GM18505 (cell line): ENCODE measurements at regions not wholly inside any gene's neighbourhood (a gene's known extent, or its start where the extent isn't known, plus 50 kb on each side); places are given as distances from the start of the nearest gene placed in this dataset.

Experiments used
- ATAC-seq: cut with Tn5 transposase; IDR thresholded peaks from one replicate; pipeline ENCODE4 v1.9.1; 2021; ENCODE audit not compliant: unreplicated experiment
- POLR2A ChIP-seq: IDR thresholded peaks from 4 replicates; pipeline ENCODE4 v1.6.1; 2011; ENCODE audit warnings: borderline replicate concordance; ENCODE audit not compliant: insufficient read depth, insufficient read length; ENCODE audit errors: extremely low read depth

DNA sequence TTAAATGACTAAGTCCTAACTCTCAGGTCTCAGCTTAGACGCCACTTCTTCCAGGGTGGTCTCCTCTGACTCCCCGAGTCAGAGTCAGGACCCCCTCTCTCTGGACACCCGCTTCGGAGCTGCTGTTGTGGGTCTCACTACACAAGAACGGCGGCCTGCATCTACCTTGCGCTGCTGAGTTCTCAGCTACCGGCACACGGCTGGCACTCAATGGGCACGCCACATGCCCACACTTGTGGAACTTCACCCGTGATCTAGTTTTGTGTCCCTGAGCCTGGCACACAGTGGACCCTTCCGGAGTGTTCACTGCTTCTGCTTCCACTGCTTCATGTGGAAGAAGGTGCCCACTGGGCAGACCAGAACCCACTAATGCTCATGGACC is 58.3 kb upstream of the ID2 start:
- no peak for ATAC-seq
- TF ChIP-seq POLR2A = no peak

DNA sequence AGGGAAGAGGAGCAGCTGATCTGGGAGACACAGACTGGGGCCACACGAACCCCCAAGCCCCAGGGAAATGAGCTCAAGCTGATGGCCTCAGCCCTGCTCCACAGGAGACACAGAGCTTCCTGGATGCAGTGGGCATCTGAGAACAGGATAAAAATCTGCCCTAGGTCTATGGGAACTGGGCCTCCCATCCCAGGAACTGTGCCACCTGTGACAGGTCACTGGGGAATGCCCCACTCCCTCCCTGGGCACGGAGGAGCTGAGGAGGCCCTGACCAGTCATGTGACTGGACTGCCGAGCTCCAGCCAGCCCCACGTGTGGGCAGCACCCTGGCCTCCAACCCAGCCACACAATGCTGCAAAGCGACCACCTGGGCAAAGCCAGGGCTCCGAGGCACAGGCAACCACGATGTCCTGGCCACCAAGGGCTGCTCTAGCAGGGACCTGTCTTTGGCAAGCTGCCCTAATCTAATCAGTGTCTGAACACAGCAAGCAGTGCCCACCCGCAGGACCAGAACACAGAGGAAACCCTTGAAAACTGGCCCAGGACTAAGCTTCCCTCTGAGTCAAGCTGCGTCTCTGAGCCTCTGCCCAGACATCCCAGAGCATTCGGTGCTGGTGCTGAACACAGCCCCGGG is 57.8 kb upstream of the ID2 start:
- TF ChIP-seq POLR2A = no peak
- ATAC-seq = no peak

DNA sequence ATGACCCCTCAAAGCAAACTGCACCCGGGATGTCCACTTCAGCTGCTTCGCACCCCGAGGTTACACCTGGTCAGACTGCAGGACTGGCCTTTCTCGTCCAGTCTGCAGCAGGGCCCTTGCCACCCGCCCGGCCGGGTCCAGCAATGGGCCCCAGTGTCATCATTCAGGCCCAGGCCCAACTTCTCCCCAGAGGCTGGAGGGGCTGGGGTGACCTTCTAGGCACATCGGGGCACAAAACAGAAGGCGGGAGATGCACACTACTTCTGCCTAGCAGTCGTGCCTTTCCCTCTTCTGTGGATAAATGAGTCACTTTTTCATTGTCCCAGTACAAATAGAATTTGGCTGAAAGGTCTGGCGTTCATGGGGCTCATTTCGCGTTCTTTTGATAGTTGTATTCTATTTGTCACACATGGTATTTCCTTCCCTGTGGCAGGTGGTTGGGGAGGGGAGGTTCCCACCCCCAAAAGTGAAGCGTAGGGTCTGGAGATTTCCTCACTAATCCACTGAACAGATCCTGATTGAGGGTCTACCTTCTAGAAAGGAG is 56.9 kb upstream of the ID2 start:
- ATAC-seq = no peak
- no peak for TF ChIP-seq POLR2A

DNA sequence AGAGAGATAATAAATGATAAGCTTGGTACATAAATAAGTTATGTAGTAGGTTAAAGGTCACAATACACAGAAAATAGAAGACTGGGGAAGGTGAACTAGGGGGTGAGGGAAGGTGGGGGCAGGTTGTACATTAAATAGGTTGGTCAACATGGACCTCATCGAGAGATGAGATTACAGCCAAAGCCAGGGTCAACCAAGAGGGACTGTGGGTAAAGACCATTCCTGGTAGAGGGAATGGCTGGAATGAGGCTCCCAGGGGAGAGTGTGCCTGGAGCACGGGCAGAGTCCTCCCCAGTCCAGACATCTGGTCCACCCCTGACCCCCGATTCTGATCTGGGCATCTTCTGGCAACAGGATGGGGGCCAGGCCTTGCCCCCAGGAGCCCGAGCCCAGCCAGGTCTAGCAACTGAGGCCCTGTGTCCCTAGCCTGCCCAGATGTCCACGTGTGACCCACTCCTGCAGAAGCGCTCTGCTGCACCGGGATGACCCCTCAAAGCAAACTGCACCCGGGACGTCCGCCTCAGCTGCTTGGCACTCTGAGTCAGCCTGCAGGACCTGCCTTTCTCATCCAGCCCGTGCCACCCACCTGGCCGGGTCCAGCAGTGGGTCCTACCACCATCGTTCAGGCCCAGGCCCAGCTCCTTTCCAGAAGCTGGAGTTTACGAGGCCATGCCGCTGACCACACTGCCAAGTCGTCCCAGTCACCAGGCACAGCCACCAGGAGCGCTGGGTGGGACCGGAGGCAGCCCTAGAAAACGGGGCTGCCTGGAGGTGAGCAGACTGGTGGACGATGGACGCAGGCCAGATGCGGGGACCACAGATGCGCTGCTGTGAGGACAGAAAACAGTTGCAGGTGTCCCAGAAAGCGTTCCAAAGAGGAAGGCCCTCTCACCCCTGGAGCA is 56.2 kb upstream of the ID2 start:
- no peak for ATAC-seq
- no peak for TF ChIP-seq POLR2A

DNA sequence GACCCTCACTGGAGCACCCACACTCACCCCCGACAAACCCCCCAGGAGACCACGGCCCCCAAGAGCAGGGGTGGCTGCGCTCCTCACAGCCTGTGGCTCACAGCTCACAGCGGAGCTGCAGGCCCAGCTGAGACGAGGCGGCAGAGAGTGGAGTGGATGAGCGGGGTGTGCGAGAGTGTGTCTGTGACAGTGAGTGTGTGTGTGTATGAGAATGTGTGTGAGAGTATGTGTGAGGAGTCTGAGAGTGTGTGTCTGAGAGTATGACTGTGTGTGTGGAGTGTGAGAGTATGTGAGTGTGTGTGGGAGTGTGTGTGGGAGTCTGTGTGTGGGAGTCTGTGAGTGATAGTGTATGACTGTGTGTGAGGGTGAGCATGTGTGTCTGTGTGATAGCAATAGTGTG is 55.3 kb upstream of the ID2 start:
- ATAC-seq = no peak

DNA sequence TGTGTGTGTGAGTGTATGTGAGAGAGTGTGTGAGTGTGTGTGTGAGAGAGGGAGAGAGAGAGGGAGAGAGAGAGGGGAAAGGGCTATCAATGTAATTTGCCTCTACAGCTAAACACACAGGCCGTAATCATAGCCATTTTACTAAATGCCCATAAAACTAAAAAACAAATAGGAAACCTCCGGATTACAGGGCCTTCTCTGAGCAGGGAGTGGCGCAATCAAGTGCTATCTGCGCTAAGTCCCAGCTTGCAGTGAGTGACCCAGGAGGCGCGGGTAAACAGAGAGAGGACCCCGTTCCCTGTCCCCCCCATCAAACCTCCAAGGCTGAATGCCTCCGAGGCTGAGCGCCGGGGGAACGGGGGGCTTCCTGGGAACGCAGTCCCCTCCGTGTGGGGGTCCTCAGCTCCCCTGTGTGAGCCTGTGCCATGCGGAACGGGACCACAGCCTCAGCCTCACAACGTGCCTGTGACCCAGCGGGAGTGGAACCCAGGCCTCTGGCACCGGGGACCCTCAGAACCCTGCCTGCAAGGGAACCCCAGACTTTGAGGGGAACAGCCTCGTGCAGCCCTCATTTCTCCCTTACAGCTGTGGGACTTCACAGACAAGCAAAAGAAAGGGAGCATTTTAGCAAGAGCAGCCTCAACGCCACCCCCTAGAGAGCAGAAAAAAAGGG is 54.7 kb upstream of the ID2 start:
- no peak for ATAC-seq

More for the DNA sequence above, 55.3 kb upstream of the ID2 start:
- no peak for TF ChIP-seq POLR2A

DNA sequence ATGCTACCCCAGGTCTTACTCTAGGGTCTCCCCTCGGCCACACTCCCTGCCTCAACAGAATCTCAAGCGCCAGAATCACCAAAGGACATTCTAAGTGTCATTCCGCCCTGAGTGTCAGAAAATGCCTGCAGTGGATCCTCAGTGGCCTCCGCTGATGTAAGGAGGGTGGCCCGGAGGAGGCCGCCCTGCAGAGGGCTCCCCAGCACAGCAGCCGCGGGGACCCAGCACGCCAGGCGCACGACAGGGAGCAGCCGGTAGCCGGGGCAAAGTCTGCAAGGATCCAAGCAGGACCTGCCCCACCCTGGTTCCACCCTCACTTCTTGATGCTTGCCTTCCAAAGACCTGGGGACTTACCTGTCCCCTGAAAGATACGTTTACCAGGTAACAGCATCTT is 54.2 kb upstream of the ID2 start:
- no peak for ATAC-seq

More for the DNA sequence above, 54.7 kb upstream of the ID2 start:
- no peak for TF ChIP-seq POLR2A

DNA sequence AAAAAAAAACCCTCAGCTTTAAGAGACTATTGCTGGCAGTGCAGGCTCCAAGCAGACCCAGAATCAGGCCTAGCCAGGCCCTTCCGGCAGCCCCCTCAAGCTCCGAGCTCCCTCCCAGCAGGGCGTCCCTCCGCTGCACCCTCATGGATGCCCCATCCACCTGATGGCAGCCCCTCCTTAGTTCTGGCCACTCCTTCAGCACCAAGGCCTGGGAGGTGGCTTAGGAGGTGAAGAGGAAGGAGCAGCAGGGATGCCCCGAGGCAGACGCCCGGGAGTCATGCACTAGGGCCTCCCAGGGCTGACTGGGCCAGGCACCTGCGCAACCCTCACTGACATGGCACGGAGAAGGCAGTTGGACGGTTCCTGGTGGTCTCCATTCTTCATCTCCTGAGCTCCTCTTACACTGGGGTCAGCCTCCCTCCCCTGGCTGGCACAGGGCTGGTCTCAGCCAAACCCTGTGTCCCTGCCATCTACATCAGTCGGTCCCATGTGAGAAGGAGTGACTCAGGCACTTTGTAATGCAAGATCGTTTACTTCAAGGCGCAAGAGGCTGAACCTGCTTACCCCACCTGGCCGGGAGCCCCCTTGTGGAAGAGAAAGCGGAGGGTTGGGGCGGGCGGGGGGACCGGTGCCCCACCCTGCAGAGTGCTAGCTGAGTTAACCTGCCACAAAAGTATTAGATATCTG is 53.5 kb upstream of the ID2 start:
- no peak for TF ChIP-seq POLR2A
- ATAC-seq = no peak

More for the DNA sequence above, 54.2 kb upstream of the ID2 start:
- no peak for TF ChIP-seq POLR2A

DNA sequence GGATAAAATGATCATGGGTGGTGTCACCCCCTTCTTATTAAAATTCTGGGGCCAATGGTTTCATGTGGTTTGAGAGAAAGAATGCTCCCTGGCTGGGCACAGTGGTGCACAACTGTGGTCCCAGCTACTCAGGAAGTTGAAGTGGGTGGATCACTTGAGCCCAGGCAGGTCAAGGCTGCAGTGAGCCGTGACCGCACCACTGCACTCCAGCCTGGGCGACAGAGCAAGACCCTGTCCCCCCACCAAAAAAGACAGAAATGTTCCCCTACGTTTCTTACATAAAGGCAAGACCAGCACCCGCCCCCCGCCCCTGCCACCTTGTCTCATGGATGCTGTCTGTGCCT is 53.0 kb upstream of the ID2 start:
- TF ChIP-seq POLR2A = no peak
- no peak for ATAC-seq

DNA sequence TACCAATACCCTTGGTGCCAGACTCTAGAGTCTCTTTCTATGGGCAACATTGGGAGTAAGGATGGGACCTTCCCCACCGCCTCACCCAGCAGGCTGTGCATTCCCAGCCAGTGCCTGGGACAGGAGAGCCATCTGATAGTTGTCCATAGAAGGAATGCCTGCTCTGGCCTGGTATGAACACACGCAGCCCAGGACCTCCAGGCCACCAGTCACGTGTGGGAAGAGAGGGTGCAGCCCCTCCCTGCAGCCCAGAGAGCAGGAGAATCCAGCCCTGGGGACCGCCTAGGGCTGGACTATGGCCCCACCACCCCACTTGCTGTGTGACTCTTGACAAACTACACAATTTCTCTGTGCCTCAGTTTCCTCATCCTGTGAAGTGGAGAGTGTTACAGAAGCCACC is 52.5 kb upstream of the ID2 start:
- ATAC-seq = no peak
- no peak for TF ChIP-seq POLR2A

DNA sequence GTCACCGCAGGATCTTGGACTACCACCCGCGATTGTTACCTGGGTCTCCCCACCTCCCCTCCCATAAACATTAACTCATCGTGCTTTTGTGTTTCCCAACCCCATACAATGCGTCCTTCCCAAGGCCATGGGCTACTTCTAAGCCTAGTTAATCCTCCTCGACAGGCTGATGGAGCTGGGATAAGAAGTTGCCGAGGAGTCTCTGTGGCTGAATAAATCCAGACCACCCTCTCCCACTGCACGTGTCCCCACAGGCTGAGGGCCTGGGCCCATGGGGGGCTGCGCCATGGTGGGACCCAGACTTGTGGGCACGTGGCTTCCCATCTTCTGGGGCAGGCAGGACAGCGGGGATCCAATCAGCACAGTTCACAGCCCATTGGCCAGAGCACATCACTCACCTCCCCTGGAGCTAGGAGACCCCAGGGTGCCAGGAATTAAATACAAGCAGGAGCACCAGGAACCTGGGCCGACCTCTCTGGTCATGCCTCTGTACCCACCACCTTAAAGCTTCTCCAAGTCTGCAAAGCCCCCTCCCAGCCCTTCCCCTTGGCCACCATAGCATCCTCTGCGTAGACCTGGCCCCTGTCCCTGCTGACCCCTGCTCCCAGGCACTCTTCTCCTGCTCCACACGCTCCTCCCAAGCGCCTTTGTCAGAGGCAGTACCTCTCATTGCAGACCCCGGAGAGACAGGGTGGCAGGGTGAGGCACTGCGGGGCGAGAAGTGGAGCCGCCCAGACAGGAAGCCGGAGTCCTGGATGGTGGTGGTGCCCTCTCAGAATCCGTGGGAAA is 51.0 kb upstream of the ID2 start:
- TF ChIP-seq POLR2A = no peak
- no peak for ATAC-seq

DNA sequence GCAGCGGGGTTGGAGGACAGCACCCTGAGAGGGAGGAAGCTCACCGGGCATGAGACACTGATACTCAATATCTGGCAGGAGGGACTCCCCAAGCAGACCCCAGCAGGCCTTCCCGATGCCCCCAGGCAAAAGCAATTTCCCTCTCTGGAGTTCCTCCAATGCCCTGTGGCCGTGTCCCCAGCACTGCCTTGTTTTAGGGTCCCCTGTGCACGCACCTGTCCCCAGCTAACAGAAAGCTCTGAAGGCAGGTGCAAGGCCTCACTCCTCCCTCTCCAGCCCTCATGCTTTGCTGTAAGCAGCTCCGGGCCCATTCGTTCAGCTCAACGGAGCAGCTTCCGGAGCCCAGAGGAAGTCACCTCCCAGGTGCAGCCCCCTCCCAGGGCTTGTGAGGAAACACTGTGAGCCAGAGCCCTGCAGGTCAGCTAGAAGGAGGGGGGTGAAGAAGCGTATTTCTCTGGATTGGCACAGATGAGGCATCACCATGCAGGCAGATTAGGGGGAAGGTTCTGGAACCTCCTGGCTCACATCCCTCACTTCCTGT is 50.3 kb upstream of the ID2 start:
- TF ChIP-seq POLR2A = no peak
- ATAC-seq = no peak
